ENCODE measurements at regions not wholly inside any gene's neighbourhood (a gene's known extent, or its start where the extent isn't known, plus 50 kb on each side); places are given as distances from the start of the nearest gene placed in this dataset.

DNA sequence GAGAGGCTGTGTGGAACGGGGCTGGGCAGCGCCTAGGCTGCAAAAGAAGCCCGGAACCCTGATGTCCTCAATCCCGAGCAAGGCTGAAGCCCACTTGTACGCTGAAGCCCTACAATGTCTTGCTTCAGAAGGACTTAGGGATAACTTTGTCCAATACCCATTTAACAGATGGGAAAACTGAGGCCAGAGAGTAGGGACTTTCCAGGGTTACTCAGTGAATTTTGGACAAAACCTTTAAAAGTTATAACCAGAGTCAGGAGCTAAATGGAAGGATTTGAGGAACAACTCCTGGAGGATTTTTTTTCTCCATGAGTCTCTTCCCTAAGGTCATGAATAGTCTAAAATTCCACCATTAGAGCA, 161.2 kb downstream of the IRX5 start:
- no peak for DNase-seq (ENCODE audit: insufficient read length, low spot score, missing footprints)
- Histone ChIP-seq H3K4me1 (ENCODE audit: insufficient read depth, low read length) (no peaks in the 10 kb centered on the region), H2AFZ (ENCODE audit: low read length) (peak overlapping the region; percentile 90), H3K36me3 (ENCODE audit: insufficient read depth, low read length) (no peaks in the 10 kb centered on the region), H4K20me1 (ENCODE audit: insufficient read depth, low read length) (no peaks in the 10 kb centered on the region), H3K27ac (ENCODE audit: low read depth, low read length) (no peak overlapping the region), H3K79me2 (ENCODE audit: insufficient read depth, low read length) (no peaks in the 10 kb centered on the region), H3K4me2 (ENCODE audit: insufficient read depth, low read length) (peak overlapping the region; percentile 80), H3K9me3 (ENCODE audit: low read depth, low read length) (no peaks in the 10 kb centered on the region), H3K4me3 (ENCODE audit: insufficient read depth, low read length) (peak overlapping the region; percentile 66), H3K27me3 (ENCODE audit: insufficient read depth, low read length) (no peaks in the 10 kb centered on the region)
- TF ChIP-seq CTCF (IDR thresholded peaks at IDR 0.05; ENCODE audit: extremely low read depth, low read depth, low read length), result no peak

- no peak for DNase-seq (ENCODE audit: insufficient read length, low spot score, missing footprints)
- Histone ChIP-seq H3K4me1 (ENCODE audit: insufficient read depth, low read length) (no peaks in the 10 kb centered on the region), H3K79me2 (ENCODE audit: insufficient read depth, low read length) (no peaks in the 10 kb centered on the region), H3K4me2 (ENCODE audit: insufficient read depth, low read length) (no peak overlapping the region), H3K36me3 (ENCODE audit: insufficient read depth, low read length) (no peaks in the 10 kb centered on the region), H2AFZ (ENCODE audit: low read length) (no peak overlapping the region), H3K27ac (ENCODE audit: low read depth, low read length) (no peak overlapping the region), H3K4me3 (ENCODE audit: insufficient read depth, low read length) (no peak overlapping the region), H3K9me3 (ENCODE audit: low read depth, low read length) (peaks cover 1% of the 10 kb centered on the region), H3K27me3 (ENCODE audit: insufficient read depth, low read length) (no peaks in the 10 kb centered on the region), H4K20me1 (ENCODE audit: insufficient read depth, low read length) (no peaks in the 10 kb centered on the region)
- TF ChIP-seq CTCF (IDR thresholded peaks at IDR 0.05; ENCODE audit: extremely low read depth, low read depth, low read length), result no peak
These were observed 169.4 kb downstream of the IRX5 start for GRCh38 chr16:55100100-55100499.

- H3K36me3 ChIP-seq (ENCODE audit: insufficient read depth, low read length), result no peaks in the 10 kb centered on the region
- DNase-seq (ENCODE audit: insufficient read length, low spot score, missing footprints), result no peak
- peak overlapping the region; percentile 35 for H3K4me2 ChIP-seq (ENCODE audit: insufficient read depth, low read length)
- H3K27me3 ChIP-seq (ENCODE audit: insufficient read depth, low read length), result no peaks in the 10 kb centered on the region
- no peak for TF ChIP-seq CTCF (IDR thresholded peaks at IDR 0.05; ENCODE audit: extremely low read depth, low read depth, low read length)
- H3K27ac ChIP-seq (ENCODE audit: low read depth, low read length), result no peak overlapping the region
- H3K79me2 ChIP-seq (ENCODE audit: insufficient read depth, low read length), result no peaks in the 10 kb centered on the region
- no peak overlapping the region for H3K4me3 ChIP-seq (ENCODE audit: insufficient read depth, low read length)
- H3K9me3 ChIP-seq (ENCODE audit: low read depth, low read length), result peaks cover 1% of the 10 kb centered on the region
- H4K20me1 ChIP-seq (ENCODE audit: insufficient read depth, low read length), result no peaks in the 10 kb centered on the region
- H2AFZ ChIP-seq (ENCODE audit: low read length), result no peak overlapping the region
- H3K4me1 ChIP-seq (ENCODE audit: insufficient read depth, low read length), result no peaks in the 10 kb centered on the region
These were observed 170.4 kb downstream of the IRX5 start for GRCh38 chr16:55101026-55101425.

DNA sequence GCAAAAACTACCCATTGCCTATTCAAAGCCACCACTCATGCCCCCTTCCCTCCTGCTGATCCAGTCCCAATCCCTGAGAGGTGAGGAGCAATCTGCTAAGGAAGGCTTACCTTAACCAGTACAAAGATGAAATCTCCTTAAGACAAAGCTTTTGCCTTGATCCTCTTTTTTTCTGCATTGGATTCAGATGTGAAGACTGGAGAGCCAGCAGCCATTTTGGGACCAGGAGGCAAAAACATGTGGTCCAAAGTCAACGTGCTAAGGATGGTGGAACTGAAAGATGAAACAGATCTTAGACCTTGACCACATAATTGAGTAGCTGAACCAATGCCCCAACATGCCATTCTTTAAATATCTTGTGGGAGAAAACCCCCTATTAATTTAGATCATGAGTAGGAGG, 171.4 kb downstream of the IRX5 start:
- H2AFZ ChIP-seq (ENCODE audit: low read length), result no peak overlapping the region
- peaks cover under 1% of the 10 kb centered on the region for H3K27me3 ChIP-seq (ENCODE audit: insufficient read depth, low read length)
- no peak for TF ChIP-seq CTCF (IDR thresholded peaks at IDR 0.05; ENCODE audit: extremely low read depth, low read depth, low read length)
- no peaks in the 10 kb centered on the region for H3K36me3 ChIP-seq (ENCODE audit: insufficient read depth, low read length)
- peaks cover 1% of the 10 kb centered on the region for H3K9me3 ChIP-seq (ENCODE audit: low read depth, low read length)
- no peaks in the 10 kb centered on the region for H3K79me2 ChIP-seq (ENCODE audit: insufficient read depth, low read length)
- no peaks in the 10 kb centered on the region for H3K4me1 ChIP-seq (ENCODE audit: insufficient read depth, low read length)
- DNase-seq (ENCODE audit: insufficient read length, low spot score, missing footprints), result no peak
- no peak overlapping the region for H3K27ac ChIP-seq (ENCODE audit: low read depth, low read length)
- H3K4me2 ChIP-seq (ENCODE audit: insufficient read depth, low read length), result no peak overlapping the region
- H3K4me3 ChIP-seq (ENCODE audit: insufficient read depth, low read length), result no peak overlapping the region
- H4K20me1 ChIP-seq (ENCODE audit: insufficient read depth, low read length), result no peaks in the 10 kb centered on the region
